COLO668 (cell line): ENCODE measurements at regions not wholly inside any gene's neighbourhood (a gene's known extent, or its start where the extent isn't known, plus 50 kb on each side); places are given as distances from the start of the nearest gene placed in this dataset.
"Not testable (repeated sequence)": the region's sequence is repeated elsewhere in the genome, so short reads cannot be mapped to it uniquely, and the experiment has no call there.

Experiments
- DNase-seq: peaks from one replicate; lab custom pipeline; 2025; ENCODE audit not compliant: unreplicated experiment; lab: John Stamatoyannopoulos, UW

DNA sequence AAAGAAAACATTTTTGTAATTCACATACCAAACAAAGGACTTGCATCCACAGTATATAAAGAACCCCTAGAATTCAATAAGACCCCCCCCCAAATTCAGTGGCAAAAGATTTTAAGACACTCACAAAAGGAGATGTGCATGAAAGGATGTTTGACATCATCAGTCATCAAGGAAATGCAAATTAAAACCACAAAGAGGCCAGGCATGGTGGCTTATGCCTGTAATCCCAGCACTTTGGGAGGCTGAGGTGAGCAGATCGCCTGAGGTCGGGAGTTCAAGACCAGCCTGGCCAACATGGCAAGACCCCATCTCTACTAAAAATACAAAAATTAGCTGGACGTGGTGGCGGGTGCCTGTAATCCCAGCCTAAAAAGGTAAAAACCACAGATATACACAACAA is 61.3 kb downstream of the AIPL1 start:
- not testable (repeated sequence) for DNase-seq

GRCh38 chr17:6366221-6366666 is 68.7 kb downstream of the AIPL1 start:
- DNase-seq = no peak

DNA sequence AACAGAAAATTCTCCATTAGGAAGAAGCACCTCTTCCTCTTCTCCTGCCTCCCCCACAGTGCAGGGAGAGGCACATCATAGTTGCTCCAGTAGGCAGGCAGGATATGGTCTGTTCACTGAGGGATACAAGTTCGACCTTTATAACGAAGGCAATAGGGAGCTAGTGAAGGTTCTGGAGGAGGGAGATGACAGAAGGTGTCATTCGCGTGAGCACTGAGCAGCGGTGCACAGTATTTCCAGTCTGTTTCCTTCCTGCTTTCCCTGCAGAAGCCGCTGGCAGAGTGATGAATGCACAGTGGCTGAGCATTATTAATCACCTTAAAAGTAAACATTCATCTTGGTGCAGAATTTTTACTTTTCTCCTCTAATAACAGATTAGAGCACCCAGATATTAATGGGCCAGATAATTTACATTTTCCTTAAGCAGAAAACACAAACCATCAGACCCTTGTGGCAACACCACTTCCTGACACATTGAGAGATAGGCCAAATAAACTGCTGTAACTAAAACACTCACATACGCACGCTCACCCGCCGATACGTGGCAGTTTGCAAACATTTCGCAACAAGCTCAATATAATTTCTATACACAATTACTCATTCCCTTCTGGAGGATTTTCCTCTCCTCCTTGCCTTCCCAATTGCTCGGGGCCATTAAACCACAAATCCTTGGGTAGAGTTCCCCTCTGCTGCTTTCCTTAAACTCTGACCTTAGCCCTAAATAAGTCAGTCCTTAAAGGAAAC is 69.5 kb downstream of the AIPL1 start:
- DNase-seq = no peak

- no peak for DNase-seq
Observed at GRCh38 chr17:6361733-6362132, 73.2 kb downstream of the AIPL1 start.

- DNase-seq = no peak
Observed at GRCh38 chr17:6358131-6358530, 76.8 kb downstream of the AIPL1 start.

DNA sequence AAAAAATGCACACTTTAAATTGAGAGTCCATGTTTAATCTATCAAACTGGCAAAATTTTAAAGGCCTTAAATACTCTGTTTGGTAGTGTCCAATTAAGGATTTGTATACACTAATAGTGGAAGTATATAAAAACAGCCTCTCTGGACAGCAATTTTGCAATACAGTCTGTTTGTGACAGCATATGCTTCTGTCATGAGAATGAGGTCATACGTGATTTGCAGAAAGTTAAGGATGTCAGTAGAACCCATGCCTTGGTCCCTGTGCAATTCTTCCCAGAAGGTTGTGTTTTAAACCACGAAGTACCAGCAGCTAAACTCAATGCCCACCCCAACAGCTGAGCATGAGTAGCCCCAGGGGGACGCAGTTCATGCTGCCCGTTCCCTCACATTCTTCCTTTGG is 78.4 kb downstream of the AIPL1 start:
- DNase-seq = no peak

GRCh38 chr17:6355196-6355595 is 79.7 kb downstream of the AIPL1 start:
- DNase-seq = no peak

DNA sequence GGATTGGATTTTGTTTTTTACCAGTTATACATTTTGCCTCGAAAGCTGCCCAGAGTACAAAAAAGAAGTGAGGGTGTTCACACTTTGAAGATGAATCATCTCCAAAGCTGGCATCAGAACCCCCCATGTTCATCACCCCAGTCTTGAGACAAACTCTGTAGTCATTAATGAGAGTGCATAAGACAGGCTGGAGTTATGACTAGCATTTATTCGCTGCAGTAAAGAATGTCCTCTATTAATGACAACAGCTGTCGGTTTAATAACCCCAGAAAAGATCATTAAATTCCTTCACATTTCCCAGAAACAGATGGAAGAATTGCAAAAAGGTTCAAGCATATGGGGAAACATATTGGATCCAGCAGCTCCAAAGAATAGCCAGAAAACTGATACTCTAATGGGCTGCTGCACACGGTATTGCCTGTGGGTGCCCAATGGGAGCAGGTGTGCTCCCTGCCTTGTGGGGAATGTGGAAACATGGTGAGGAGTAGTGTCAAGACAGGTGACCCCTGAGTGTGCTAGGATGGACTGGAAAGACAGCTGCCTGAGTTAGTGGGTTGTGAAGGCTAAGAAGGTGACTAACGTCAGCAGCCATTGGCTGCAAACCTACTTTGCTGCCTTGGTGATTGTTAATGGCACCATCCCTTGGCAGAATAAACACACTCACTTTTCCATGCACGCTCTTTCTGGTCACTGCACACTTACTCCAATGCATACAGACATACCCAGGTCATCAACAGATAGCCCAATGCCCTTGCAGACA is 81.9 kb downstream of the AIPL1 start:
- DNase-seq = no peak

DNA sequence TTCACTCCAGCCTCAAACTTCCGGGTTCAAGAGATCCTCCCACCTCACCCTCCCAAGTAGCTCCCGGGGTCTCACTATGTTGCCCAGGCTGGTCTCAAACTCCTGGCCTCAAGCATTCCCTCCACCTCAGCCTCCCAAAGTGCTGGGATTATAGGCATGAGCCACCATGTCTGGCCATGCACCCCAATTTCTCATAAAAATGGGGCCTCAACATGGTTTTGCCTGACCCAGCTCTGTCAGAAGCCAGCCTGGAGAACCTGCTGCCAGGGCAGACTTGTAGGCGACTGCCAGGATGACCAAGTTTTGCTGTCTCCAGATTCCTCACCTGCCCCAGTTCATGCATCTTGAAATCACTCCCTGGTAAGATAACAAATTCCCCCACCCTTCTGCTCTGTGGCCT is 82.9 kb downstream of the AIPL1 start:
- no peak for DNase-seq

DNA sequence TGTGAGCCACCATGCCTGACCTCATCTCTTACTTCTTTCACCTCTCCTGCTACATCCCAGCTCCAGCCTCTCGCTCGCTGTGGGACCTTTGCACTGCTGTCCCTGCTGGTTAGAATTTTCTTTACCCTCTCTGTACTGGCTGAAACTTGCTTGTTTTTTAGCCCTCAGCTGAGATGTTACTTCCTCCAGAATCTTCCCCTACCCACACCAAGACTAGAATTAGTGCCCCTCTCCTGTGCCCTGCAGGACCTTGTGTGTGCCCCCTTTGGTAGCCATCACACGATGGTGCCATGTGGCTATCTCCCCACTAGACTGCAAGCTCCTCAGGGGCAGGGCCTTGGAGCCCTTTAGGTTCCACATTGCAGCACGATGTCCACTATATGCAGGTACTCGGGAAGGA is 84.1 kb downstream of the AIPL1 start:
- no peak for DNase-seq

DNA sequence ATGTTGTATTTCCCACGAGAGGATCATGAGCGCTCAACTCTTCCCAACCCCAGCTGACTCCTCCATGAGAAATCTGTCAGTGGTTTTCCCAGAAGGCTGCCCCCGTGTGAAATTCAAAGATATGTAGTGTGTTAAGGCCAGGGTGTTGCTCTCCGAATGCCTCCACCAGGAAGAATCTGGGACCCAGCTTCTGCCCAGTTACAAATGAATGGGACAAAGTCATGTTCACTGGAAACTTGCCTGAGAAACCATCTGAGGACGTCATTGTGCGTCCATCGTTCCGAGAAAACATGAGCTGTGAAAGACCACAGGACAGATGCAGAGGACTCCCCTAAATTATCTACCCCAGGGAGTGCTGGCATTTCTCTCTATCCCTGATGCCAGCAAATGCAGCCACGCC is 86.0 kb downstream of the AIPL1 start:
- DNase-seq = no peak

- no peak for DNase-seq
Observed at GRCh38 chr17:6347776-6348175, 87.1 kb downstream of the AIPL1 start.

- DNase-seq = no peak
Observed at GRCh38 chr17:6346986-6347385, 87.9 kb downstream of the AIPL1 start.

GRCh38 chr17:6346156-6346786 is 88.7 kb downstream of the AIPL1 start:
- no peak for DNase-seq

DNA sequence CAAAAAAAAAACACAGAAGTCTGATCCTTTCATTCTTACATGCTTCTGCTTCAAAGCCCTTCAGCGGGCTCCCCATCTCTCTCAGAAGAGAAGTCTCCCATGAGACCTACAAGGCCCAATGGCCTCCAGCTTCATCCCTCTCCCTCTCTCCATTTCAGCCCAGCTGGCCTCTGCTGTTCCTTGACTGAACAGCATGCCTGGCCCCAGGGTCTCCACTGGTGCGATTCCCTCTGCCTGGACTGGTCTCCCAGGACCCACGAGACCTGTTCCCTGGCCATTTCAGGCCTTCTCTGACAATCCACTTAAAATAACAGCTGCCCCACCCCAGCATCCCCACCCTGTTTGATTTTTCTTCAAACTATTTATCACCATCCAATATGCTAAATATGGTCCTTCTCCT is 91.2 kb downstream of the AIPL1 start:
- no peak for DNase-seq

- DNase-seq = no peak
Observed at GRCh38 chr17:6343191-6343590, 91.7 kb downstream of the AIPL1 start.

DNA sequence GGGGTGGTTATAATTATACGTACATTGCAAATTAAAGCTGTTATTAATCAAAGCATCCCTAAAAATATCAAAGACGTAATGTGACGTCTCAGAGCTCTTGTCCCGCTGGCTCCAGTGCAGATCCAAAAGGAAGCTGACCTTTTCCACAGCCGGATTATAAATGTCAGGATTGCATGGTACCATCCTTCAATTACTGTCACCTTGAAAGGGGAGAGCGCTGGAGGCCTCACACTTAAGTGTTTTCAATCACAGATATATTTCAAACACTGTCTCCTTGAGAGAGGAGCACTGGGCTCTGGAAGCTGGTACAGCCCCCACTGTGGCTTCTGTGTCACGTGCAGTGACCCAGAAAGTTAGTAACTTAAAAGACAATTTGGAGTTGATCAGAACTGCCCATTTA is 94.2 kb downstream of the AIPL1 start:
- no peak for DNase-seq

DNA sequence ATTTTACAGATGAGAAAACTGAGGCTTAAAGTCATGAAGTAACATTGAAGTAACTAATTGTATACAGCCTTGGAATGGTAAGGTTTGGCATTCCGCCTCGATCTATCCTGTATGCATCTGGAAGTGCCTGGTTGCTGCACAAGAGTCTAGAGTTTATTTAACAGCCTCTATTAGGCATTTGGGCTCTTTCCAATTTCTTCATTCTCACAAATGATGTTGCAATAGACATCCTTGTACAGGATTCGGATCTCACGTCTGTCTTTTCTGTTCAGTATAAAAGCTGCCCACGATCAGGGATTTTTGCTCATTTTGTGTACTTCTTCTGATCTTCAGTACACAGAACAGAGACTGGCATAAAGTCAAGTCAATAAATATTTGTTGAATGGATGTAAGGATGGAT is 100.5 kb downstream of the AIPL1 start:
- DNase-seq = no peak

- DNase-seq = no peak
Observed at GRCh38 chr17:6330936-6331335, 104.0 kb downstream of the AIPL1 start.

DNA sequence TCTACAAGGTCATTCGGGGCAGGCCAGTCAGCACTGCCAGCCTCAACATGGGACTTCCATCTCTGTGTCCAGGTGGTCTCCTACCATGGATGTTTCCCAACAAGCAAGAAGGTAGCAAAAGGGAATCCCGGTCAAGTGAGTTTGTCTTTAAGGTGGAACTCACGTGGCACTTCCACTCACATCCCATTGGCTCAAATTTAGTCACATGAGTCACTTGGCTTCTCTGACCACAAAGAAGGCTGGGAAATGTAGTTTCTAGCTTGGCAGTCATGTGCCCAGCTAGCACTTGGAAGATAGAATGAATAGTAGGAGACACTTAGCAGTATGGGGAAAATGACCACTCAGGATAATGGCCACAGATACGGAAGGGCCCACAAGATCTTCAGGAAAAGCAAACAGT is 106.6 kb downstream of the AIPL1 start:
- no peak for DNase-seq

DNA sequence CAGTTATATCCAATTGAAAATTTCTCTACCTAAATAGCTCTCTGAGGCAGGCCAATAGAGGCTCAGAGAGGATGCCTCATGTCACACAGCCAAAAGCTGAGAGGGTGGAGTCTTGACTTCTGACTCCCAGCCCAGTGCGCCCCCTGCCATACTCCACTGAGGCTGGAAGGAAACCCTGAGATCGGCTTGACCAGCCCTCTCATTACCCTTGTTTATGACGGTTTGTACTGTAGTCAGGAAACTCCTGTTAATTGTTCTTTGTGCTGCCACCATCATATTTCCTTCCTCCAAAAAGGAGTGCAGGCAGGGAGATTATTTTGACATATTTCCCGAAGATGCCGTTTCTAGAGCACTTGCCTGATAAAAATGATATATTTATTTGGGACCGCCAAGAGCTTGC is 107.9 kb downstream of the AIPL1 start:
- no peak for DNase-seq

- DNase-seq = no peak
Observed at GRCh38 chr17:6326483-6326882, 108.4 kb downstream of the AIPL1 start.
